H4 (cell line): ENCODE measurements at regions not wholly inside any gene's neighbourhood (a gene's known extent, or its start where the extent isn't known, plus 50 kb on each side); places are given as distances from the start of the nearest gene placed in this dataset.
"Not testable (repeated sequence)": the region's sequence is repeated elsewhere in the genome, so short reads cannot be mapped to it uniquely, and the experiment has no call there.

Experiments
- DNase-seq: peaks from one replicate; pipeline ENCODE4 v3.0.0-alpha.2; 2015; ENCODE audit warnings: low spot score

- DNase-seq = no peak
Measured at GRCh38 chr13:55569514-55569913, 1571.2 kb upstream of the PRR20A start.

GRCh38 chr13:55570371-55570770 is 1570.3 kb upstream of the PRR20A start:
- DNase-seq = no peak

- no peak for DNase-seq
Measured at GRCh38 chr13:55571237-55571867, 1569.4 kb upstream of the PRR20A start.

- DNase-seq = no peak
Measured at GRCh38 chr13:55572408-55572807, 1568.3 kb upstream of the PRR20A start.

GRCh38 chr13:55572862-55573261 is 1567.9 kb upstream of the PRR20A start:
- DNase-seq = no peak

GRCh38 chr13:55573565-55573964 is 1567.2 kb upstream of the PRR20A start:
- DNase-seq = no peak

- no peak for DNase-seq
Measured at GRCh38 chr13:55576389-55576788, 1564.3 kb upstream of the PRR20A start.

- no peak for DNase-seq
Measured at GRCh38 chr13:55577082-55577846, 1563.5 kb upstream of the PRR20A start.

GRCh38 chr13:55577847-55578210 is 1562.9 kb upstream of the PRR20A start:
- no peak for DNase-seq

- not testable (repeated sequence) for DNase-seq
Measured at GRCh38 chr13:55582294-55582693, 1558.4 kb upstream of the PRR20A start.

GRCh38 chr13:55583953-55584593 is 1556.6 kb upstream of the PRR20A start:
- DNase-seq = no peak

- no peak for DNase-seq
Measured at GRCh38 chr13:55602784-55603183, 1537.9 kb upstream of the PRR20A start.

- no peak for DNase-seq
Measured at GRCh38 chr13:55606045-55606665, 1534.6 kb upstream of the PRR20A start.

GRCh38 chr13:55613429-55614187 is 1527.1 kb upstream of the PRR20A start:
- DNase-seq = no peak

GRCh38 chr13:55615081-55615480 is 1525.6 kb upstream of the PRR20A start:
- peak; percentile 25 for DNase-seq

GRCh38 chr13:55617241-55617640 is 1523.5 kb upstream of the PRR20A start:
- no peak for DNase-seq

- no peak for DNase-seq
Measured at GRCh38 chr13:55627221-55627620, 1513.5 kb upstream of the PRR20A start.

- DNase-seq = no peak
Measured at GRCh38 chr13:55632402-55632801, 1508.3 kb upstream of the PRR20A start.

GRCh38 chr13:55649485-55649884 is 1491.2 kb upstream of the PRR20A start:
- no peak for DNase-seq

GRCh38 chr13:55652657-55653056 is 1488.1 kb upstream of the PRR20A start:
- no peak for DNase-seq

GRCh38 chr13:55653497-55653896 is 1487.2 kb upstream of the PRR20A start:
- DNase-seq = no peak

GRCh38 chr13:55654243-55654642 is 1486.5 kb upstream of the PRR20A start:
- DNase-seq = no peak
